ENCODE measurements at regions not wholly inside any gene's neighbourhood (a gene's known extent, or its start where the extent isn't known, plus 50 kb on each side); places are given as distances from the start of the nearest gene placed in this dataset.

- TF ChIP-seq CTCF (IDR thresholded peaks at IDR 0.05) = no peak
- H3K27ac ChIP-seq = no peak overlapping the region
- no peak for ATAC-seq
- no peak for DNase-seq
- no peak overlapping the region for H3K4me3 ChIP-seq
- H3K27me3 ChIP-seq (ENCODE audit: low read depth) = no peaks in the 10 kb centered on the region
- H3K4me1 ChIP-seq = no peaks in the 10 kb centered on the region
- no peaks in the 10 kb centered on the region for H3K9me3 ChIP-seq
- intact Hi-C loops (cut with DNase I) = no loop called here
- H3K36me3 ChIP-seq = no peaks in the 10 kb centered on the region
Measured at GRCh38 chr5:152811988-152812387, 406.9 kb upstream of the NMUR2 start.

GRCh38 chr5:152813526-152813925 is 408.4 kb upstream of the NMUR2 start:
- DNase-seq (no peak), ATAC-seq (no peak)
- Histone ChIP-seq H3K27me3 (ENCODE audit: low read depth) (no peaks in the 10 kb centered on the region), H3K27ac (no peak overlapping the region), H3K36me3 (no peaks in the 10 kb centered on the region), H3K4me3 (no peak overlapping the region), H3K9me3 (no peaks in the 10 kb centered on the region), H3K4me1 (no peaks in the 10 kb centered on the region)
- TF ChIP-seq CTCF (IDR thresholded peaks at IDR 0.05) = no peak
- intact Hi-C loops (cut with DNase I) = no loop called here

- intact Hi-C loops (cut with DNase I) = no loop called here
- no peaks in the 10 kb centered on the region for H3K36me3 ChIP-seq
- TF ChIP-seq CTCF (IDR thresholded peaks at IDR 0.05) = no peak
- H3K27ac ChIP-seq = no peak overlapping the region
- DNase-seq (no peak), ATAC-seq (no peak)
- no peaks in the 10 kb centered on the region for H3K27me3 ChIP-seq (ENCODE audit: low read depth)
- H3K9me3 ChIP-seq = no peaks in the 10 kb centered on the region
- H3K4me3 ChIP-seq = no peak overlapping the region
- H3K4me1 ChIP-seq = no peaks in the 10 kb centered on the region
Measured at GRCh38 chr5:152819891-152820290, 414.8 kb upstream of the NMUR2 start.

GRCh38 chr5:152824316-152824715 is 419.2 kb upstream of the NMUR2 start:
- TF ChIP-seq CTCF (IDR thresholded peaks at IDR 0.05) = no peak

GRCh38 chr5:152838241-152838786 is 433.2 kb upstream of the NMUR2 start:
- intact Hi-C loops (cut with DNase I) = no loop called here
- Histone ChIP-seq H3K27ac (no peak overlapping the region), H3K36me3 (no peaks in the 10 kb centered on the region), H3K4me1 (no peaks in the 10 kb centered on the region), H3K4me3 (no peak overlapping the region), H3K27me3 (ENCODE audit: low read depth) (no peaks in the 10 kb centered on the region), H3K9me3 (no peaks in the 10 kb centered on the region)
- ATAC-seq = no peak
- no peak for TF ChIP-seq CTCF (IDR thresholded peaks at IDR 0.05)
- DNase-seq = no peak

More at GRCh38 chr5:152824316-152824715, 419.2 kb upstream of the NMUR2 start:
- Histone ChIP-seq H3K36me3 (no peaks in the 10 kb centered on the region), H3K27me3 (ENCODE audit: low read depth) (no peaks in the 10 kb centered on the region), H3K27ac (no peak overlapping the region), H3K4me1 (no peaks in the 10 kb centered on the region), H3K4me3 (no peak overlapping the region), H3K9me3 (no peaks in the 10 kb centered on the region)
- ATAC-seq = no peak
- no peak for DNase-seq
- intact Hi-C loops (cut with DNase I) = no loop called here

GRCh38 chr5:152844713-152845112 is 439.6 kb upstream of the NMUR2 start:
- no peaks in the 10 kb centered on the region for H3K4me1 ChIP-seq
- H3K9me3 ChIP-seq = no peaks in the 10 kb centered on the region
- ATAC-seq (no peak), DNase-seq (no peak)
- TF ChIP-seq CTCF (IDR thresholded peaks at IDR 0.05) = no peak
- no peak overlapping the region for H3K27ac ChIP-seq
- H3K36me3 ChIP-seq = no peaks in the 10 kb centered on the region
- no peaks in the 10 kb centered on the region for H3K27me3 ChIP-seq (ENCODE audit: low read depth)
- intact Hi-C loops (cut with DNase I) = no loop called here
- H3K4me3 ChIP-seq = no peak overlapping the region

All from lower lobe of right lung (tissue), 2 donors.